ENCODE measurements at regions not wholly inside any gene's neighbourhood (a gene's known extent, or its start where the extent isn't known, plus 50 kb on each side); places are given as distances from the start of the nearest gene placed in this dataset.

GRCh38 chr19:30105316-30105715 is 163.3 kb downstream of the URI1 start:
- TF ChIP-seq CTCF (IDR thresholded peaks at IDR 0.05) (no peak), POLR2A (IDR thresholded peaks at IDR 0.05) (no peak)

Data from heart left ventricle (tissue), 13 donors.